DND-41 (cell line): ENCODE measurements at regions not wholly inside any gene's neighbourhood (a gene's known extent, or its start where the extent isn't known, plus 50 kb on each side); places are given as distances from the start of the nearest gene placed in this dataset.

Source experiments
- CTCF ChIP-seq: IDR thresholded peaks from 2 replicates; pipeline ENCODE4 v1.5.1; 2012; ENCODE audit warnings: borderline replicate concordance, low read length, moderate library complexity, mild to moderate bottlenecking; ENCODE audit not compliant: poor library complexity, severe bottlenecking; ENCODE audit errors: extremely low read depth
- EZH2 ChIP-seq: IDR thresholded peaks from 3 replicates; pipeline ENCODE4 v1.6.1; 2012; ENCODE audit warnings: borderline replicate concordance, low read depth, mild to moderate bottlenecking, moderate library complexity, low read length, inconsistent platforms; ENCODE audit not compliant: severe bottlenecking

GRCh38 chr2:155547571-155547970 lies 785.0 kb downstream of the NR4A2 start:
- TF ChIP-seq CTCF (no peak), EZH2 (no peak)
